ENCODE measurements at regions not wholly inside any gene's neighbourhood (a gene's known extent, or its start where the extent isn't known, plus 50 kb on each side); places are given as distances from the start of the nearest gene placed in this dataset.

DNA sequence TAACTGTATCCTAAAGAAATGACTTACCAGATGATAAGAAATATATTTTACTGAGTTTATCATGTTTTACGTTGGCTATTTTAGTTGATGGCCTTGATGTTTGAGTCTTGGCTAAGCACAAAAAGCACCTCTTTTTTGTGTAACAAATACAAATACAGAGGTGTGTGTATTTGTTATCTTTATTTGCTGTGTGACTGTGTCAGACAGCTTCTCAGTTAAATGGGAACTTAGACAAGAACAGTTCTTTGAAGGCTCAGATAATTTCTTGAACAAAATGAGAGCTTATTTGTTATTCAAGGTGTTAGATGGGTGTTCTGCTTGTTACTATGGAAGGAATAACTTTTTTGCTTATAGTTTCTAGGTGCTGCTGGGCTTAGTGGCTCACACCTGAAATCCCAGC, 95.4 kb downstream of the RPS12 start:
- TF ChIP-seq TAF7 (optimal IDR thresholded peaks at IDR 0.05; ENCODE audit: borderline replicate concordance, low read depth, low read length), result no peak
- no peak for TF ChIP-seq EP300 (IDR thresholded peaks at IDR 0.05; ENCODE audit: borderline replicate concordance in 1 of 2, low read depth in 2 of 2, low read length in 2 of 2)
- no peak for TF ChIP-seq CHD1 (IDR thresholded peaks at IDR 0.05; ENCODE audit: low read depth, low read length)
- no peak for TF ChIP-seq POLR2AphosphoS5 (IDR thresholded peaks at IDR 0.05; ENCODE audit: low read depth, low read length)

All from H1 (cell line).